Keratinocyte (primary cell): ENCODE measurements at regions not wholly inside any gene's neighbourhood (a gene's known extent, or its start where the extent isn't known, plus 50 kb on each side); places are given as distances from the start of the nearest gene placed in this dataset.

ENCODE experiments used
- DNase-seq: peaks from one replicate; pipeline ENCODE4 v3.0.0-alpha.2; 2011; ENCODE audit warnings: low read depth, missing footprints, low spot score
- FAIRE-seq: peaks from 2 replicates; lab custom pipeline; 2011; peaks lifted over from hg19 to GRCh38; lab: Jason Lieb, UNC
- H2AFZ ChIP-seq: 2 replicates; pipeline ENCODE4 v1.6.0; 2012; ENCODE audit warnings: low read length, control low read depth, inconsistent platforms; ENCODE audit not compliant: control insufficient read depth
- H3K27ac ChIP-seq: 2 replicates; pipeline ENCODE4 v1.5.1; 2011; ENCODE audit warnings: low read length; ENCODE audit not compliant: control insufficient read depth, insufficient read depth
- H3K27me3 ChIP-seq: 3 replicates; pipeline ENCODE4 v1.6.0; 2011; ENCODE audit warnings: low read length; ENCODE audit not compliant: control insufficient read depth, insufficient read depth; ENCODE audit errors: extremely low read depth
- H3K36me3 ChIP-seq, 2 experiments: 2 replicates in 1 of 2; 3 replicates in 1 of 2; pipeline ENCODE4 v1.5.1; 2011; ENCODE audit warnings: low read length in 2 of 2, mild to moderate bottlenecking in 1 of 2; ENCODE audit not compliant: control insufficient read depth in 2 of 2, insufficient read depth in 2 of 2; ENCODE audit errors: extremely low read depth in 1 of 2
- H3K4me1 ChIP-seq: 3 replicates; pipeline ENCODE4 v1.5.1; 2011; ENCODE audit warnings: low read length; ENCODE audit not compliant: control insufficient read depth, insufficient read depth; ENCODE audit errors: extremely low read depth
- H3K4me2 ChIP-seq: 3 replicates; pipeline ENCODE4 v1.6.0; 2011; ENCODE audit warnings: low read depth, low read length; ENCODE audit not compliant: control insufficient read depth, insufficient read depth; ENCODE audit errors: extremely low read depth
- H3K4me3 ChIP-seq, 3 experiments: fragments of 200-600 bp in 1 of 3; sonication (generic) in 1 of 3; 2 replicates in 2 of 3; 3 replicates in 1 of 3; pipeline ENCODE4 v1.5.1; 2011 to 2016; ENCODE audit warnings: low read length in 3 of 3, mild to moderate bottlenecking in 3 of 3, control low read depth in 2 of 3, inconsistent platforms in 1 of 3, low read depth in 1 of 3, mixed read lengths in 1 of 3, mixed run types in 1 of 3, moderate library complexity in 1 of 3; ENCODE audit not compliant: control insufficient read depth in 2 of 3, insufficient read depth in 2 of 3; ENCODE audit errors: extremely low read depth in 1 of 3
- H3K79me2 ChIP-seq: 2 replicates; pipeline ENCODE4 v1.6.0; 2012; ENCODE audit warnings: low read length; ENCODE audit not compliant: control insufficient read depth, insufficient read depth
- H3K9ac ChIP-seq: 3 replicates; pipeline ENCODE4 v1.6.0; 2011; ENCODE audit warnings: low read length; ENCODE audit not compliant: control insufficient read depth, insufficient read depth; ENCODE audit errors: extremely low read depth
- H3K9me1 ChIP-seq: 3 replicates; pipeline ENCODE4 v1.6.0; 2011; ENCODE audit warnings: low read length; ENCODE audit not compliant: control insufficient read depth, insufficient read depth; ENCODE audit errors: extremely low read depth
- H3K9me3 ChIP-seq: 2 replicates; pipeline ENCODE4 v1.5.1; 2012; ENCODE audit warnings: low read depth, low read length; ENCODE audit not compliant: control insufficient read depth
- H4K20me1 ChIP-seq: 3 replicates; pipeline ENCODE4 v1.6.0; 2011; ENCODE audit warnings: low read length; ENCODE audit not compliant: control insufficient read depth, insufficient read depth; ENCODE audit errors: extremely low read depth
- EZH2 ChIP-seq: IDR thresholded peaks from one replicate; pipeline ENCODE4 v1.6.1; 2012; ENCODE audit warnings: inconsistent platforms, mild to moderate bottlenecking, low read length, moderate library complexity
- dilution Hi-C: fragments of 300-500 bp; cut with MboI; formaldehyde crosslinking; loops from one replicate; pipeline ENCODE4 v1.7.0; 2020; ENCODE audit warnings: low sequenced_read_pairs; ENCODE audit not compliant: extremely low pct_ligation_motif_present
- TF ChIP-seq, protein P1 (sequence below), 3 experiments: IDR thresholded peaks in 1 of 3; conservative IDR thresholded peaks in 1 of 3; optimal IDR thresholded peaks in 1 of 3; 2 replicates in 2 of 3; 3 replicates in 1 of 3; pipeline versions ENCODE3 to v1.5.1; 2011; ENCODE audit warnings: low read length in 3 of 3, mild to moderate bottlenecking in 3 of 3, moderate library complexity in 2 of 3, control low read depth in 1 of 3, inconsistent platforms in 1 of 3; ENCODE audit not compliant: insufficient read depth in 2 of 3; ENCODE audit errors: extremely low read depth in 1 of 3

DNA sequence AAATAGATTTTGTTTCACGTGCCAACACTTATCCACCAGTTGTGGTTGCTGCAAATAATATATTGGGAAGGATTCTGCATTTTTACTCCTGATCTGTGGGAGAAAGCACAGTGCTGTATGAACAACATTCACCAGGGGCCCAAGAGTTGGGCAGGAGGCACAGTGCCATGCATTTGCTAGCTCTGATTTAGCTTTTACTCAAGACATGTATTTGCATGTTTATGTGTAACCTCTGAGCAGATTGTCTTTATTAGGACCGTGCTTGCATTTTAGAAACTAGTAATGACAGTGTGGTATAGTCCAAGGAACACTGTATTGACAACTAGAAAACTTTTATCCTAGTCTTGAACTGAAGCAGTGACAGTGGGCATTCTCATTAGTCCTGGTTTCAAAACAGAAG lies 133.9 kb upstream of the B3GALT2 start:
- FAIRE-seq (peak; percentile 91), DNase-seq (no peak)
- Histone ChIP-seq H3K4me2 (peak overlapping the region; percentile 55), H2AFZ (peak overlapping the region; percentile 81), H3K9ac (no peak overlapping the region), H3K36me3 (no peaks in the 10 kb centered on the region), H3K9me3 (peaks cover 3% of the 10 kb centered on the region), H4K20me1 (no peaks in the 10 kb centered on the region), H3K4me3 (no peak overlapping the region), H3K9me1 (no peaks in the 10 kb centered on the region), H3K27me3 (no peaks in the 10 kb centered on the region), H3K79me2 (no peaks in the 10 kb centered on the region), H3K27ac (peak overlapping the region; percentile 30), H3K4me1 (peaks cover 31% of the 10 kb centered on the region)
- TF ChIP-seq, protein P1, sequence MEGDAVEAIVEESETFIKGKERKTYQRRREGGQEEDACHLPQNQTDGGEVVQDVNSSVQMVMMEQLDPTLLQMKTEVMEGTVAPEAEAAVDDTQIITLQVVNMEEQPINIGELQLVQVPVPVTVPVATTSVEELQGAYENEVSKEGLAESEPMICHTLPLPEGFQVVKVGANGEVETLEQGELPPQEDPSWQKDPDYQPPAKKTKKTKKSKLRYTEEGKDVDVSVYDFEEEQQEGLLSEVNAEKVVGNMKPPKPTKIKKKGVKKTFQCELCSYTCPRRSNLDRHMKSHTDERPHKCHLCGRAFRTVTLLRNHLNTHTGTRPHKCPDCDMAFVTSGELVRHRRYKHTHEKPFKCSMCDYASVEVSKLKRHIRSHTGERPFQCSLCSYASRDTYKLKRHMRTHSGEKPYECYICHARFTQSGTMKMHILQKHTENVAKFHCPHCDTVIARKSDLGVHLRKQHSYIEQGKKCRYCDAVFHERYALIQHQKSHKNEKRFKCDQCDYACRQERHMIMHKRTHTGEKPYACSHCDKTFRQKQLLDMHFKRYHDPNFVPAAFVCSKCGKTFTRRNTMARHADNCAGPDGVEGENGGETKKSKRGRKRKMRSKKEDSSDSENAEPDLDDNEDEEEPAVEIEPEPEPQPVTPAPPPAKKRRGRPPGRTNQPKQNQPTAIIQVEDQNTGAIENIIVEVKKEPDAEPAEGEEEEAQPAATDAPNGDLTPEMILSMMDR (optimal IDR thresholded peaks at IDR 0.05 in 1 of 3, IDR thresholded peaks at IDR 0.05 in 1 of 3, conservative IDR thresholded peaks at IDR 0.05 in 1 of 3; ENCODE audit: extremely low read depth in 1 of 3, insufficient read depth in 2 of 3, low read length in 3 of 3) = no peak
- TF ChIP-seq EZH2 = no peak
- dilution Hi-C loops = no loop called here

DNA sequence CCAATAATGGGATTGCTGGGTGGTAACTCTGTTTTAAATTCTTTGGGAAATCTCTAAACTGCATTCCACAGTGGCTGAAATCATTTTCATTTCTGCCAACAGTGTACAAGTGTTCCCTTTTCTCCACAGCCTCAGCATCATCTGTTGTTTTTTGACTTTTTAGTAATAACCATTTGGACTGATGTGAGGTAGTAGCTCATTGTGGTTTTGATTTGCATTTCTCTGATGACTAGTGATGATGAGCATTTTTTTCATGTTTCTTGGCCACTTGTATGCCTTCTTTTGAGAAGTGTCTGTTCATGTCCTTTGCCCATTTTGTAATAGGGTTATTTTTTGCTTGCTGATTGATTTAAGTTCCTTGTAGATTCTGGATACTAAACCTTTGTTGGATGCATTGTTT lies 131.9 kb upstream of the B3GALT2 start:
- Histone ChIP-seq H3K79me2 (no peaks in the 10 kb centered on the region), H3K27ac (no peak overlapping the region), H3K36me3 (no peaks in the 10 kb centered on the region), H3K9ac (no peak overlapping the region), H3K9me1 (no peaks in the 10 kb centered on the region), H3K9me3 (peaks cover 3% of the 10 kb centered on the region), H3K4me1 (peaks cover 31% of the 10 kb centered on the region), H3K4me3 (no peak overlapping the region), H2AFZ (no peak overlapping the region), H3K27me3 (no peaks in the 10 kb centered on the region), H4K20me1 (no peaks in the 10 kb centered on the region), H3K4me2 (no peak overlapping the region)
- DNase-seq = no peak
- no peak for TF ChIP-seq EZH2
- TF ChIP-seq, protein P1 (optimal IDR thresholded peaks at IDR 0.05 in 1 of 3, IDR thresholded peaks at IDR 0.05 in 1 of 3, conservative IDR thresholded peaks at IDR 0.05 in 1 of 3; ENCODE audit: extremely low read depth in 1 of 3, insufficient read depth in 2 of 3, low read length in 3 of 3) = no peak
- dilution Hi-C loops = no loop called here
- no peak for FAIRE-seq
